Fibroblast of lung (primary cell): ENCODE measurements at regions not wholly inside any gene's neighbourhood (a gene's known extent, or its start where the extent isn't known, plus 50 kb on each side); places are given as distances from the start of the nearest gene placed in this dataset.

Source experiments
- CTCF ChIP-seq, 2 donors: IDR thresholded peaks in 1 of 2; conservative IDR thresholded peaks in 1 of 2; 1 replicate in 1 of 2; 2 replicates in 1 of 2; pipeline ENCODE4 v1.5.1; 2011 to 2012; ENCODE audit warnings: low read length in 2 of 2, control low read depth in 1 of 2, inconsistent platforms in 1 of 2, low read depth in 1 of 2, mild to moderate bottlenecking in 1 of 2
- EZH2 ChIP-seq: IDR thresholded peaks from 2 replicates; pipeline ENCODE4 v1.5.1; 2012; ENCODE audit warnings: low read length, control low read depth, mild to moderate bottlenecking; ENCODE audit errors: missing control alignments

GRCh38 chrX:10923466-10923865, 187.7 kb upstream of the HCCS start:
- TF ChIP-seq CTCF (conservative IDR thresholded peaks at IDR 0.05 in 1 of 2, IDR thresholded peaks at IDR 0.05 in 1 of 2; ENCODE audit: low read depth in 1 of 2, low read length in 2 of 2) = no peak
- TF ChIP-seq EZH2 = no peak
